Esophagus squamous epithelium (tissue), 5 donors: ENCODE measurements at regions not wholly inside any gene's neighbourhood (a gene's known extent, or its start where the extent isn't known, plus 50 kb on each side); places are given as distances from the start of the nearest gene placed in this dataset.

Source experiments
- DNase-seq: peaks from one replicate; lab custom pipeline; 2025; lab: John Stamatoyannopoulos, UW
- H3K27ac ChIP-seq, 4 donors: fragments of 200-600 bp; sonication (generic); one replicate each; pipeline ENCODE4 v1.5.1; 2016 to 2019; ENCODE audit warnings: mild to moderate bottlenecking in 1 of 4
- H3K27me3 ChIP-seq, 4 donors: fragments of 200-600 bp; sonication (generic); 1 replicate in 3 of 4; 2 replicates in 1 of 4; pipeline versions ENCODE4 v1.5.1 to v1.6.0; 2017 to 2021; ENCODE audit warnings: antibody characterized with exemption in 1 of 4
- H3K36me3 ChIP-seq, 3 donors: fragments of 200-600 bp; sonication (generic); one replicate each; pipeline ENCODE4 v1.5.1; 2016 to 2019
- H3K4me1 ChIP-seq, 3 donors: fragments of 200-600 bp; sonication (generic); one replicate each; pipeline ENCODE4 v1.5.1; 2017 to 2019
- H3K4me3 ChIP-seq, 4 donors: fragments of 200-600 bp; sonication (generic); 1 replicate in 3 of 4; 2 replicates in 1 of 4; pipeline ENCODE4 v1.5.1; 2016 to 2019; ENCODE audit warnings: mild to moderate bottlenecking in 2 of 4, moderate library complexity in 1 of 4
- H3K9me3 ChIP-seq, 3 donors: fragments of 200-600 bp; sonication (generic); one replicate each; pipeline ENCODE4 v1.5.1; 2016 to 2019
- CTCF ChIP-seq, 6 experiments: fragments of 450-650 bp in 4 of 6; fragments of 200-600 bp in 2 of 6; sonication (generic) in 2 of 6; IDR thresholded peaks; one replicate each; pipeline ENCODE4 v1.5.1; 2016 to 2019; ENCODE audit warnings: antibody characterized with exemption in 6 of 6, mild to moderate bottlenecking in 4 of 6, moderate library complexity in 4 of 6
- POLR2A ChIP-seq, 4 donors: fragments of 450-650 bp; IDR thresholded peaks; one replicate each; pipeline ENCODE4 v1.6.1; 2017; ENCODE audit warnings: antibody characterized with exemption in 4 of 4, mild to moderate bottlenecking in 4 of 4, moderate library complexity in 3 of 4
- WGBS, 2 donors: methylation state at CpG; one replicate each; pipeline ENCODE4 v1.1.5; 2018; 5-methylcytosine and 5-hydroxymethylcytosine counted together
- intact Hi-C: fragments of 100-400 bp; cut with DNase I; formaldehyde crosslinking; loops from one replicate; pipeline ENCODE4 v1.15.0; 2022
- donor health status: DM: yes; HTN: yes; CAD: no.

- intact Hi-C loops = no loop called here
- Histone ChIP-seq H3K9me3 (no peaks in the 10 kb centered on the region), H3K36me3 (no peaks in the 10 kb centered on the region), H3K27ac (no peak overlapping the region), H3K4me3 (no peak overlapping the region), H3K4me1 (peaks cover 3 to 6% (median 6%) of the 10 kb centered on the region in 3 donors), H3K27me3 (peaks cover 0 to 45% (median 0%) of the 10 kb centered on the region in 4 donors)
- 80 to 89% methylated on average over 4 of the region's 4 CpGs for WGBS, 2 donors
- no peak for DNase-seq
- TF ChIP-seq CTCF (IDR thresholded peaks at IDR 0.05) (no peak), POLR2A (IDR thresholded peaks at IDR 0.05) (no peak)
Observed at GRCh38 chr16:88293097-88293496, 89.7 kb upstream of the ZNF469 start.

GRCh38 chr16:88295671-88296436 is 86.9 kb upstream of the ZNF469 start:
- Histone ChIP-seq H3K9me3 (no peaks in the 10 kb centered on the region), H3K27ac (no peak overlapping the region), H3K36me3 (no peaks in the 10 kb centered on the region), H3K27me3 (peaks cover 0 to 53% (median 0%) of the 10 kb centered on the region in 4 donors), H3K4me3 (no peak overlapping the region), H3K4me1 (peaks cover 9 to 22% (median 15%) of the 10 kb centered on the region in 3 donors)
- whole genome bisulfite sequencing, 2 donors = 66 to 100% methylated on average over 2 to 14 of the region's 20 CpGs
- DNase-seq = no peak
- TF ChIP-seq POLR2A (IDR thresholded peaks at IDR 0.05) (no peak), CTCF (IDR thresholded peaks at IDR 0.05) (no peak)
- intact Hi-C loops = no loop called here

GRCh38 chr16:88296437-88297177 is 86.2 kb upstream of the ZNF469 start:
- 62 to 74% methylated on average over 6 of the region's 19 CpGs for WGBS, 2 donors

GRCh38 chr16:88297178-88297720 is 85.5 kb upstream of the ZNF469 start:
- intact Hi-C loops = no loop called here
- H3K36me3 ChIP-seq = no peaks in the 10 kb centered on the region
- H3K27me3 ChIP-seq = peaks cover 0 to 39% (median 0%) of the 10 kb centered on the region in 4 donors
- no peak for TF ChIP-seq POLR2A (IDR thresholded peaks at IDR 0.05)
- TF ChIP-seq CTCF (IDR thresholded peaks at IDR 0.05) = no peak
- H3K27ac ChIP-seq = no peak overlapping the region
- H3K4me3 ChIP-seq = no peak overlapping the region
- DNase-seq = no peak
- H3K4me1 ChIP-seq = peaks cover 9 to 22% (median 15%) of the 10 kb centered on the region in 3 donors
- H3K9me3 ChIP-seq = no peaks in the 10 kb centered on the region
- 54 to 56% methylated on average over 9 to 12 of the region's 22 CpGs for WGBS, 2 donors

More at GRCh38 chr16:88296437-88297177, 86.2 kb upstream of the ZNF469 start:
- Histone ChIP-seq H3K36me3 (no peaks in the 10 kb centered on the region), H3K9me3 (no peaks in the 10 kb centered on the region), H3K27me3 (peaks cover 0 to 45% (median 0%) of the 10 kb centered on the region in 4 donors), H3K4me1 (peaks cover 9 to 22% (median 15%) of the 10 kb centered on the region in 3 donors), H3K4me3 (no peak overlapping the region), H3K27ac (no peak overlapping the region)
- no peak for DNase-seq
- intact Hi-C loops = no loop called here
- no peak for TF ChIP-seq CTCF (IDR thresholded peaks at IDR 0.05)
